Tibial nerve (tissue), 4 donors: ENCODE measurements at regions not wholly inside any gene's neighbourhood (a gene's known extent, or its start where the extent isn't known, plus 50 kb on each side); places are given as distances from the start of the nearest gene placed in this dataset.

ENCODE experiments used
- EP300 ChIP-seq, 2 donors: sonication (generic); formaldehyde crosslinking; IDR thresholded peaks; one replicate each; pipeline ENCODE4 v1.6.1; 2017; ENCODE audit warnings: antibody characterized with exemption in 2 of 2, mild to moderate bottlenecking in 1 of 2
- TF ChIP-seq, protein P1 (sequence below), 5 experiments: fragments of 200-600 bp in 3 of 5; fragments of 450-650 bp in 2 of 5; sonication (generic) in 3 of 5; IDR thresholded peaks; one replicate each; pipeline ENCODE4 v1.5.1; 2016 to 2019; ENCODE audit warnings: antibody characterized with exemption in 5 of 5, mild to moderate bottlenecking in 3 of 5, moderate library complexity in 2 of 5

DNA sequence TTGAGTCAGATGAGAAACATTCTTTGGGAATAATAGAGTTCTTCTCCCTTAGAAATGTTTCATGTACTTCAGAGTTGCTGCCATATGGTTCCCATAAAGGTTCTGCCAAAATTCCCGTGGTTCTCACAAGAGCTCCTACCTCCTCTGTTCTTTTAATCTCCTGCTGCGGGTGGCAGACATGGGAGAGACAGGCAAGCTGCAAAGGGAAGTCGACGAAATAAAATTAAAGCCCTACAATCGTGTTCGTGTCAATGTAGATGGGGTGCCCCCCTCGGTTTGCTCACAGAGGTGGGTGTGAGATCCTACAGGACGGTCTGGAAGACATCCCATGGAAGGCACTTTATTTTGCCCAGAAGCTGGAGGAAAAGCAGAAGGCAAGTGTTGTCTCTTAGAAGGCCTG, 276.0 kb downstream of the RWDD3 start:
- TF ChIP-seq, protein P1, sequence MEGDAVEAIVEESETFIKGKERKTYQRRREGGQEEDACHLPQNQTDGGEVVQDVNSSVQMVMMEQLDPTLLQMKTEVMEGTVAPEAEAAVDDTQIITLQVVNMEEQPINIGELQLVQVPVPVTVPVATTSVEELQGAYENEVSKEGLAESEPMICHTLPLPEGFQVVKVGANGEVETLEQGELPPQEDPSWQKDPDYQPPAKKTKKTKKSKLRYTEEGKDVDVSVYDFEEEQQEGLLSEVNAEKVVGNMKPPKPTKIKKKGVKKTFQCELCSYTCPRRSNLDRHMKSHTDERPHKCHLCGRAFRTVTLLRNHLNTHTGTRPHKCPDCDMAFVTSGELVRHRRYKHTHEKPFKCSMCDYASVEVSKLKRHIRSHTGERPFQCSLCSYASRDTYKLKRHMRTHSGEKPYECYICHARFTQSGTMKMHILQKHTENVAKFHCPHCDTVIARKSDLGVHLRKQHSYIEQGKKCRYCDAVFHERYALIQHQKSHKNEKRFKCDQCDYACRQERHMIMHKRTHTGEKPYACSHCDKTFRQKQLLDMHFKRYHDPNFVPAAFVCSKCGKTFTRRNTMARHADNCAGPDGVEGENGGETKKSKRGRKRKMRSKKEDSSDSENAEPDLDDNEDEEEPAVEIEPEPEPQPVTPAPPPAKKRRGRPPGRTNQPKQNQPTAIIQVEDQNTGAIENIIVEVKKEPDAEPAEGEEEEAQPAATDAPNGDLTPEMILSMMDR (IDR thresholded peaks at IDR 0.05), result no peak
- TF ChIP-seq EP300 (IDR thresholded peaks at IDR 0.05), result no peak
